ENCODE measurements at regions not wholly inside any gene's neighbourhood (a gene's known extent, or its start where the extent isn't known, plus 50 kb on each side); places are given as distances from the start of the nearest gene placed in this dataset.
"Not testable (repeated sequence)": the region's sequence is repeated elsewhere in the genome, so short reads cannot be mapped to it uniquely, and the experiment has no call there.

DNA sequence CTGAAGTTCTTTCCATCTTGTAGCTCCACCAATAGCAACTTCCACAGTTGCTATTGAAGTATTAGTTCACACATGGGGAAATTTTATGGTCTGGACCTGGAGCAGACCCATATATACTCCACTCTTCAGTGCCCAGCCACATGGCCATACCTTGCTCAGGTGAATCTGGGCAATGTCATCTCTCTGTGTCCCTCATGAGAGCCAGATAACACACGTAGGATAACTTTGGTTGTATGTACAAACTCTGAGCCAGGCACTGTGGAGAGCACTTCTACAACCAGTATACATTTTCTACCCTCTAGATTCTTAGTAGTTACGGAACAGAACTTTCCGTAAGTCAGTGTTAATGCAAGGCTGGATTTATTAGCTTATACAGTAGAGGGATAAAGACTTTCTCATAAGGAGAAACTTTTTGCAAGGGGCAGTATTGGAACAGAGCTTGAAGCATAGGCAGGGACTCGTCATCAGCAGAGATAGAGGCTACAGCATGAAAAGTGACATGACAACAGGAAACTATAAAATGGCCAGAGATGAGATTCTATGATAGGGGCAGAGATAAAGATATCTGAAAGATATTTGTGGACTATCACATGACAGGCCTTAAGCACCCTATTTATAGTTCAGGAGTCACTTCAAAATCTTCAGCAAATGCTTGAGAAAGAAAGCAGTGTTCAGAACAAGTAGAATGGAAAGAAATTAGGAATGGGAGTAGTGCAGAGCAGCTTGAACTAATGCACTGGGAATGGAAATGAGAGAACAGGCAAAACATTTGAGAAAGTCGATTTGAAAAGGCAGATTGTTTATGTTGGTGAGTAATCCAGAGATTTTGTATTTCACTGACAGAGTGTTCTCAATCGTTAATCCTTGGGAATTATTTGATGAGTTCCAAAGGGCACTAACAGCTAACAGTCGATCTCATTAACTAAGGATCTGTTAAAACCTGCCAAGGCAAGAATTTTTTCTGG lies 481.8 kb downstream of the USP25 start:
- no peak for DNase-seq (ENCODE audit: extremely low read depth, low read depth, low spot score)

DNA sequence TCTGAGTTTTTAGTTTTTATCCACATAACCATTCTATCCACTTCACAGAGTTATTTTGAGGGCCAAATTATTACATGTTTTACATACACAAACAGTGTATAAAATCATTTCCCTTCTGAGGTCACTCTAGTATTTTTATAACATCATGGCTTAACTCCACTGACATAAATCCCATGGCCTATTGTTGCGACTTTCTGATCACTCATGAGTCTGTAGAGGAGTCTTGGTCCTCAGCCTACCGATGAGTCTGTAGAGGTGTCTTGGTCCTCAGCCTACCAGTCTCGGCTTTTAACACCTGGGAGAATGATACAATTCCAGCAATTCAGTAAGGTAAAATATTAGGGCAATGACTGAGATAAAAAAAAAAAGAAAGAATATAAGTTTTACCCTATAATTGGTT lies 483.7 kb downstream of the USP25 start:
- DNase-seq (ENCODE audit: extremely low read depth, low read depth, low spot score): no peak

DNA sequence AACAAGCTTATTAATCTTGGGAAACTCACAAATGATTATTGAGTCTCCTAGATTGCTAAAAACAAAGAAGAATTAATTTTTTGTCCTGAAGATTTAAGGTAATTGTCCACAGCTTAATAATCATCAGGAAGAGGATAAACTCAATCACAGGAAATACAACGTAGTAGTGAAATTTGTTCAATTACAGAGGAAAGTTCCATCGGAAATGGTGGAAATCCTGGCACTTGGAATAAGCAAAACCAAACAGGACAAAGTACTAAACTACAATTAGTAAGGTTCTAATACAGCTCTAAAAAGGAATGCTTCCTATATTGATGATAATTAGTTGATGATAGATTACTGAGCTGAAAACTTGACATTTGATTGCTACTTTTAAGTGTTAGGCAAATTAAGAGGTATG lies 485.4 kb downstream of the USP25 start:
- no peak for DNase-seq (ENCODE audit: extremely low read depth, low read depth, low spot score)

DNA sequence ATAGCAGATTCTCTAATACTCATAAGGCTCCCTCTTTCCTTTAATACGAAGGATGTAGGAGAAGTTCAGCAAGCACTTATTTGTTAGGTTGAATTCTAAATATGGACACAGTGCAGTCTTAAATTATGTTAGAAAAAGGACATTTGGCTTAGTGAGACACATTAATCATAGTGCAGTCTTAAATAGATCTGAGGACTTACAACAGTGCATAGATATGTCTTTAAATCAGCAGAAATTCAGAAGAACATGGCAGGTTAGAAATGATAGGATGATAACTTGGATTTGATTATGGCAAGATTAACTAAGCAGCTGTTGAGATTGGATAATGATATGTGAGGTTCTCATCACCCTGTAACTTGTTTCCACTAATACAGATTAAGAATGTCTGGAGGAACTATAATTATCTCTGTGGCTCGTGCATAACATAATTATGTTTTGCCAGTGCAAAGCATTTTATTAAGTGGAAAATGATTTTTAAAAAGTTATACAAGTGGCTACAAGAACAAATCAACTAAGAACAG lies 485.9 kb downstream of the USP25 start:
- DNase-seq (ENCODE audit: extremely low read depth, low read depth, low spot score): no peak

DNA sequence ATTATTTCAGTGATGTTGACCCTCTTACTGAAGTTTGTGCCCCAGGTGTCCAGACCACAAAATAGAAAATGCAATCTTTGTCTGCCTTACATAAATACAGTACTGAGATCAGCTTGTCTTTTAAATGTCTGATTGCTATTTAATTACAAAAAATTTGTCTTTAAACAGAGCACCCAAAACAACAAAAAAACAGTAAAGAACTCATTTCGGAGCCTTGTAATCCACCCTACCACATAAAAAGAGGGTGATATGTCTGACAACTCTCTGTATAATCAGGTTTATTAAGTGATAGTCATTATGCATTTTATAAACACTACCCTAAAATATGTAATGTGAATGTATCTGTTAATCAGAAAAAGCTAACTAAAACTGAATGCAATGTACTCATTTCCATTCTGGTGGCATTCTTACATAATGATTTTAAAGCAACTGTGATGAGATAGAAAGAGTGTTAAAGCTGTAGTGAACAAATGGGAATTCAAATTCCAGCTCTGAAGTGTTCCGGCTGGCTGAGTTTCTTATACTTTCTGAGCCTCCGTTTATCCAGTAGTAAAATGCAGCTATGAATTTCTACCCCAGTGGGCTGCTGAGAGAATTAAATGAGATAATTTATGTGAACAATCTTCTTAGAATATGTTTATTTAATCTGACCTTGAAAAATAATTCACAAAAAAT lies 486.6 kb downstream of the USP25 start:
- no peak for DNase-seq (ENCODE audit: extremely low read depth, low read depth, low spot score)

DNA sequence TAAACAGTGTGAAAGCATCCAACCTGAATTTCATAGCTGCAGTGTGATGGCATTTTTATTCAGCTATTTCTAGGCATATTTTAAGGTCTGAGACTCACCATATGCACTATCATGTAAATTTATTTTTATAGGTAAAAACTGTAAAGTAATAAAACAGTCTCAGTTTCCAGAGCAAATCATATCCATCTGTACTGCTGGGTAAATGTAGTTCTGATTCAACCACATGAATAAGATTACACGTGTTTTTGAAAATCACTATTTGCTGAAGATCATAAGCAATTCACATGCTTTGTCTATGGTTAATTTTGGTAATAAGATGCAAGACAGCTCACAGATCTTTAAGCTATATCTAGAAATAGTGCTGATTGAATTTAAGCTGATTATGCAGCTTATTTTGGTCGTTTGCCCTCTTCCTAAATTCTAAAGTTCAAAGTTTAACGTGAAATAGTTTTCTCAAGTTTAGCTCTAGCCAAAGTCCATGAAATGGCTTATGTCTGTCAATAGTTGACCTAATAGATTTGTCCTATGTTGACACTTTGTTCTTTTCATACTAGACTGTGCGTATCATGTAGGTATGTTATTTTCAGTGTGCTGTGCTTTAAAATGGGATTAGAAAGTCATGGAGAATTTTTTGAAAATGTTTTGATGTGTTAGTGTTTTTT lies 489.0 kb downstream of the USP25 start:
- DNase-seq (ENCODE audit: extremely low read depth, low read depth, low spot score): no peak

DNA sequence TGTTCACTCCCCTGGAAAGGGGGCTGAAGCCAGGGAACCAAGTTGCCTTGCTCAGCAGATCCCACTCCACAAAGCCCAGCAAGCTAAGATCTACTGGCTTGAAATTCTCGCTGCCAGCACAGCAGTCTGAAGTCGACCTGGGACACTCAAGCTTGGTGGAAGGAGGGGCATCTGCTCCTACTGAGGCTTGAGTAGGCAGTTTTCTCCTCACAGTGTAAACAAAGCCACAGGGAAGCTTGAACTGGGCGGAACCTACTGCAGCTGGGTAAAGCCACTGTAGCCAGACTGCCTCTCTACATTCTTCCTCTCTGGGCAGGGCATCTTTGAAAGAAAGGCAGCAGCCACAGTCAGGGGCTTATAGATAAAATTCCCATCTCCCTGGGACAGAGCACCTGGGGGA lies 495.0 kb downstream of the USP25 start:
- not testable (repeated sequence) for DNase-seq (ENCODE audit: extremely low read depth, low read depth, low spot score)

DNA sequence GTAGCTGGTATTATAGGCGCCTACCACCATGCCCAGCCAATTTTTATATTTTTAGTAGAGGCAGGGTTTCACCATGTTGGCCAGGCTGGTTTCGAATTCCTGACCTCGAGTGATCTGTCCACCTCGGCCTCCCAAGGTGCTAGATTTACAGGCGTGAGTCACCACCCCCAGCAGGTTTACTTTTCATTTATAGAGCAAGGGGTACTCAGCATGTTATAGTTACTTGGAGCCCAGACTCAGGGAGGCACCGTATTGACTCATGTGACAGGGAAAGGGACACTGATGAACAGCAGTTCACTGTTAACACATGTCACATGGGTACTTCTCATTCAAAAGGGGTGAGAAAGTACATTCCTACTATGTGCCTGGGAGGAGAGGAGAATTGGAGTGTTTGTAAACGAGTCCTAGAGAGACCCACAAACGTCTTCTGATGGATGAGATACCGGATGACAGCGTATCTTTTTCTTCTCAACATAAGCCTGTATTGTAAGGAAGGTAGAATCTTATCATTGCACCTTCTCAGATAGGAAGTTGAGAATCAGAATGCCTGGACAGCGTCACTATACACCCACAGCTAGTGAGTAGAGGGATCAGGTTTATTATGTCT lies 510.0 kb downstream of the USP25 start:
- no peak for DNase-seq (ENCODE audit: extremely low read depth, low read depth, low spot score)

DNA sequence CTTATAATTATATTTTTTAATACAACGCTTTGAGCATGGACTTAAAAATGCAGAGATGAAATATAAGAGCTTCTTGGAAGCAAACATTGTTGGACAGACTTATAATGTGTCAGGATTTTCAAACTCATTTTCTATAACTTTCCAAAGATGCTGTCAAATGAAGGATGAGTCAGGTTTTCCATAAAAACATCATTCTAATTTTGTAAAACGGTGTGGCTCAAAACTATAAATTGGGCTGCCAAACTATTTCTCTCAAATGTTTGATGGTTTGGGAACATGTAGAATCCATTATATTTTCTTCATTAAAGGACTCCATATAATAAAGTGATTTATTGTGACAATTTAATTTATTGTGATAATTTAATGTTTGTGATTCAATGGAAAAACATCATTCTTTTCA lies 511.2 kb downstream of the USP25 start:
- peak; percentile 5 for DNase-seq (ENCODE audit: extremely low read depth, low read depth, low spot score)

DNA sequence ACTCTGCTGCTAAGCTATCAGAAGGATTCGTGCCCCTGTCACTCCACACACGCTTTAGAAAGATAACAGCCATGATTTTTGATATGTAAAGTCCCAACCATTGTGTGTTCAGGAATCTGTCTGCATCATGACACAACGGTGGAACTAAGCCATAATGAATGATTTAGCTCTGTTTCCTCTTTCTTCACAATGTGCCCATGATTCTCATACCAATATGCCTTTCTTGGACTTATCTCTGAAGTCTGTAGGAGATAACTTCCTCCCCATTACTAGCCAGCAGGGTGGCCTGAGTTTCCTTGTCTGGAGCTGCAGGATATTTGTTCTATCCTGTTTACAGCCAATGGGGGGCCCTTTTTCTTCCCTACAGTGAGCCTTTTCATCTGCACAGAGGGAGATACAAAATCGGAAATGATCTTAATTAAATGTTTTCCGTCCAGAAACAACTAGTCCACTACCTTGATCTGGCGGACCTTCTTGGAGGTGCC lies 511.7 kb downstream of the USP25 start:
- peak; percentile 92 for DNase-seq (ENCODE audit: extremely low read depth, low read depth, low spot score)

DNA sequence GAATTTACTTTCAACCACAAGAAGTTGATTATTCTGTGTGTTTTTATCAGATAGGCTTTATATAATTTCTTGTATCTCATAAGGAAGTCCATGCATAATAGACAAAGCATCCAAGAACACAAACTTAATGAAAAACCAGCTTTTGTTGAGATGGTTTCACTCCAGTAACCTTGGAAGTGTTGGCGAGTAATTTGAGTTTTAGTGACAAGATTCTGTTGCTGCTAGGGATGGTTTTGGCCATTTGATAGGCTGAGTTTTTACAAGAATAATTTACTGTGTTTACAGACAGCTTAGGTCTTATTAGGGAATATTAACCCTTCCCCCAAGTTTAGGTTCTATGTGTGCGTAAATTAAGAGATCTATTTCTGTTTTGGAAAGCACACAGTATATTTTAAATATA lies 513.6 kb downstream of the USP25 start:
- no peak for DNase-seq (ENCODE audit: extremely low read depth, low read depth, low spot score)

DNA sequence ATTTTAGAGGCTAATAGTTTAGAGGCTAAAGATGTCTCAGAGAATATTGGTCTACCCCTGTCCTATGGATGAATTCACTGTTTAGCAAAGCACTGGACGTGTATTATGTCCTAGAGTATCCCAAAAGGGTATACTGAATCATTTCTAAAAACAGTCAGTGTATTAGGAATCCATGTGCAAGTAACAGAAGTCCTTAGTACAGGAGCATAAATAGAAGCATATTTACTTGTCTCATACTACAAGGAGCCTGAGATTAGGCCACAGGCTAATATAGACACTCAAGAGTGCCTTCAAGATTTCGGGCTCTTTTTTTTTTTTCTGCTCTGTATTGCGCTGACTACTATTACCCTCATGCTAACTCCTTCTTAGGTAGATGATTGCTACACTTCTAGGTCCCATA lies 518.9 kb downstream of the USP25 start:
- DNase-seq (ENCODE audit: extremely low read depth, low read depth, low spot score): no peak

DNA sequence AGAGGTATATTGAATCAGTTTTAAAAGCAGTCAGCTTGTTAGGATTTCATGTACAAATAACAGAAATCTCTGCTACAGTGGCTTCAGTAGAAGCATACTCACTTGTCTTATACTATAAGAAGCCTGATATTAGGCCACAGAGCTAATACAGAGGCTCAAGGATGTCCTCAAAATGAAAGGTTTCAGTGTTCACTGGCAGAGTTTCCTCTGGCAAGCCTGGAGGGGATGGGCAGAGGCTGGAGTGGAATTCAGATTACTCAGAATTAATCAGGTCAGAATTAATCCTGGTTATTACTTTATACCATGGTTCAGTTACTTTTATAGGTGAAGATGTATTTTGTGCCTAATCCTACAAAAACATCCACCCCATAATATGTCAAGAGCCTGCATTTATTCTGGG lies 520.5 kb downstream of the USP25 start:
- DNase-seq (ENCODE audit: extremely low read depth, low read depth, low spot score): no peak

DNA sequence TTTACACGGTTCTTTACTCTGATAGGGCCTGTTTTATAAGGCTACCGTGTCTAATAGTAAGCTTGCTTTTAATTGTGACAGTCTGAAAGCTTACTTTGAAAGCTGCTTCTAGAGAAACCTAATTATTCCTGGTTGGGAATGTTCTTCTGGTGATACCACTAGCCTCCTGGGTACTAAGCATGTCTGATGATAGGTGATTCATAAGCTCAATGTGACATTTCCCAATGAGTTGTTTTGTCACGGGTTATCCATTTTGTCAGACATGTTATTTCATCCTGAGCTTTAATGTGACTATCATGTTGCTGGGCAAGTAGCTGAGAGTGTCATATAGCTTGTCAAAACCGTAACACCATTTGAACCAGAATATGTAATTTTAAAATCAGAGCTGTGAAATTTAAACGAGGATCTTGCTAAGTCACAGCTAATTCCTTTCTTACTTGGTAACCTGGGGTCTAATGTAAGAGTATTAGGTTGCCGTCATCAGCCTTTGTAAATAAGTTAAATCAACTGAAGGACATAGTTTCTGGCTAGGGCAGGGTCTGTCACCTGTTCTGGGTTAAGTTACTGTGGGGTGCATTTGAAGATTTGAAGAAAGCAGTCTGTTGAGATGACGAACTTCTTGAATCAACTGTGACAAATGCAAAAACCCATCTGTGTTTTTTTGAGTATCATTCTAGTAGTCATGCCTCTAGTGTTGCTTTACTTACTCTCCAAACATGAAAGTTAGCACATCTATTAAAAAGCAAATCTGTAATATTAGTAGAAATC lies 529.2 kb downstream of the USP25 start:
- no peak for DNase-seq (ENCODE audit: extremely low read depth, low read depth, low spot score)

DNA sequence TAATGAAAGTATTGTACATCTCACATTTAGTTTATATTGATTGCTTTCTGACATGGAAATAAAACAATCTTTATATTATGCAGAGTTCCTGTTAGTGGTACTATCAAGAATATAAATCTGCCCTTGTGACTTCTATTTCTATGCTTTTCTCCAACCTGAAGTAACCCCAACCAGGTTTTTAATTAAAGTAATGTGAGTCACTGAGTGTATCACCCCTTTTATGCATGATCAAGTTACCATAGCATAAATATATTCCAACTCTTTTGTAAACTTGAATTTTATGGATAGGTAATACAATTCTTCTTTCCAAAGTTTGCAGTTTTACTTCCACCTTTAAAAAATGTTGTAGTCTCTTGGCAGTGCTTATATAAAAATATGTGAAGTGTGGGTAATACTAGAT lies 532.3 kb downstream of the USP25 start:
- DNase-seq (ENCODE audit: extremely low read depth, low read depth, low spot score): no peak

DNA sequence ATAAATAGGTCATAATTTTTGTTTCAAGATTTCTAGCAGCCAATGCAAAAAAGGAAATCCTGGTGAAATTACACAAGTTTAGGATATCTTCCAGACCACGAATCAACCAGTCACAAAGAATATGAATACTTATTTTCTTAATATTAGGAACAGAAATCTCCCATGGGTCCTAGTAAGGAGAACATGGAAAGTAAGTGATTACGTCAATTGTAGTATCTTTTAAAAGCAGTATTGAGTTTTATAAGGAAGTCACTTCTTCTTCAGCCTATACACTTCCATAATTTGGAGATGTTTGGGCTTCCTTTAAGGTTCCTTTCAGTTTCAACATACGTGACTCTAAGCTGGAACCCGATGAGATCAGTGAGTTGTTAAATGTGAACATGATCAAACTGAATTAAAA lies 534.5 kb downstream of the USP25 start:
- no peak for DNase-seq (ENCODE audit: extremely low read depth, low read depth, low spot score)

DNA sequence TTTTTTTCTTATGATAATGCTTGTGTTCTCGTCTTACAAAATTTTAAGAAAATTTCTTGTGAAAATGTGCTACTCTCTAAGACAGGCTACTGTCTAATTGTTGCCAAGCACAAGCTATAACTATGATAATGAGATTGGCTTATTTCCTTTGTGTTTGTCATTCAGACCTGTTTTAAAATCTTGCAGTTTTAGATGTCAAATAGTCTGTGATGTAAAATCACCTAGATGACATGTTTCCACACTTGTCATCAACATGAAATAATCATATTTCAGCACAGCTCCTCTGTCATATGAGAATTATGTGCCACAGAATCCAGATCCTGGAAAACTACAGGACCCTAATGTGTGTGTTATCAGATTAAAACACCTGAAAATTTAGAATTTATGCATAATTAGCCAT lies 539.7 kb downstream of the USP25 start:
- no peak for DNase-seq (ENCODE audit: extremely low read depth, low read depth, low spot score)

DNA sequence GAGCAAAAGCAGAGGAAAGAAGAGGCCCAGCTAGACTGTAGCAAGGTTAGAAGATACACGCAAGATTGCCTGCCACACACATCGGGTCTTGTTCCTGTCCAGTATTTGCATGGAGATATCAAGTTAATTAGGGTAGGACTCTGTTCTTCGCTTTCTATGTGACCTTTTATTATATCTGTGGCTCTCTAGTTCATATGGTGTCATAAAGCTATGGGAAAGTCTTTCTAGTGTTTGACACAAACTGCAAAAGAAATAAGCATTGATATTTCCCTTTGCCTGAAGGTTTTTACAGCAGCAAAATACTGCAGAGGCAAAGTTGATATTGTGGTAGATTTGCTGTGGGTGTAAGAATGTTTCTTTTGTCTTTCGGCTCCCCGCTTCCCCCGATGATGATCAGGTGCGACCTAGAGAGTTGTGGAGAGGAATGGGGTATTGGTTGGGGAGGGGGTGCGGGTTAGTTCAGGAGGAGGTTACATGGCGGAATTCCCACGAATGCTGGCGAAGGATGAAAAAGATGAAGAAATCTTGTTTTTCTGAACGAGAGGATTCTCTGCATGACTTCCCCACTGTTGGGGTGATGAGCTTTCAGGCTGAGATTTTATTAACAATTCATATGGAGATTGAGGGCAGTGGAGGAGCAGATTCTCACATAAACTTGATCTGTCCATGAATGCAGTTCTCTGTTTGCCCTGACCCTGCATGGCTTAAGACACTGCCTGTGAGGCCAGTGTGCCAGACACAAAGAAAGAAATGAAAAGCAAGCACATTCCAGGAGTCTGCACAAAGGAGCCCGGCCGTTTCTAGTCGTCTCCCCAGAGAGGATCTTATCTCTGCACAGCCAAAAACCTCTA lies 550.2 kb downstream of the USP25 start:
- no peak for DNase-seq (ENCODE audit: extremely low read depth, low read depth, low spot score)

DNA sequence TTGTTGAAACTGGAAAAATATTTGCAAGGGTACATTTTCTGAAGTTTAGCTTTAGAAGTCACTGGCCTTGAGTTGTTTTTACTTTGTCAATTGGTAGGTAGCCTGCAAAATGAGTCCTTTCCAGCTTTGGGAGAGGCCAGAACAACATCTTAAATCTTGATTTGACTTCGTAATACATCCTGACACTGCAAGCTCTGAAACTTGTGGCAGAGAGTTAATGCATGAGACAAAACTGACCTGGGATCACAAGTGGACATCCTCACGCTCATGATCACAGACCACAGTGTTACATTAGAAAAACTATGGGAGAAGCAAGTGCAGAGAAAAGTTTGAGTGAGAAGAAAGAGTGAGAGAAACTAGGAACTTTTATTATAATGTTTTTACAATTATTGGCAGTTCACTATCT lies 550.9 kb downstream of the USP25 start:
- DNase-seq (ENCODE audit: extremely low read depth, low read depth, low spot score): no peak
